ENCODE measurements at regions not wholly inside any gene's neighbourhood (a gene's known extent, or its start where the extent isn't known, plus 50 kb on each side); places are given as distances from the start of the nearest gene placed in this dataset.

DNA sequence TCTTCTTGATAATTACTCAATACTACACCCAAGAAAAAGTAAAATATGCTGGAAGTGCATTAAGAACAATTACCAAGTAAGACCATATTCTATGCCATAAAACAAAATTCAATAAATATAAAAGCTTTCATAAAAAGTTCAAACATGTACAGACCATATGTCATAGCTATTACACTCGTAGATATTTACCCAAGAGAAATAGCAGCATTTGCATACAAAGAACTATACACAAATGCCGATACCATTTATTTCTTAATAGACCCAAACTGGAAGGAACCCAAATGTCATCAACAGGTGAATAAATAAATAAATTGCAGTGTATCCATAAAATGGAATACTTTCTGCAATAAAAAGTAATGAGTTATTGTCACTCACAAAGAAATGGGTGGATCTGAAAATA is 78.3 kb upstream of the SLC16A7 start:
- no peaks in the 10 kb centered on the region for H3K9me3 ChIP-seq
- 71 to 80% methylated on average over 2 of the region's 2 CpGs for WGBS, 2 donors
- no peak for TF ChIP-seq POLR2A (IDR thresholded peaks at IDR 0.05)
- TF ChIP-seq, protein P1, sequence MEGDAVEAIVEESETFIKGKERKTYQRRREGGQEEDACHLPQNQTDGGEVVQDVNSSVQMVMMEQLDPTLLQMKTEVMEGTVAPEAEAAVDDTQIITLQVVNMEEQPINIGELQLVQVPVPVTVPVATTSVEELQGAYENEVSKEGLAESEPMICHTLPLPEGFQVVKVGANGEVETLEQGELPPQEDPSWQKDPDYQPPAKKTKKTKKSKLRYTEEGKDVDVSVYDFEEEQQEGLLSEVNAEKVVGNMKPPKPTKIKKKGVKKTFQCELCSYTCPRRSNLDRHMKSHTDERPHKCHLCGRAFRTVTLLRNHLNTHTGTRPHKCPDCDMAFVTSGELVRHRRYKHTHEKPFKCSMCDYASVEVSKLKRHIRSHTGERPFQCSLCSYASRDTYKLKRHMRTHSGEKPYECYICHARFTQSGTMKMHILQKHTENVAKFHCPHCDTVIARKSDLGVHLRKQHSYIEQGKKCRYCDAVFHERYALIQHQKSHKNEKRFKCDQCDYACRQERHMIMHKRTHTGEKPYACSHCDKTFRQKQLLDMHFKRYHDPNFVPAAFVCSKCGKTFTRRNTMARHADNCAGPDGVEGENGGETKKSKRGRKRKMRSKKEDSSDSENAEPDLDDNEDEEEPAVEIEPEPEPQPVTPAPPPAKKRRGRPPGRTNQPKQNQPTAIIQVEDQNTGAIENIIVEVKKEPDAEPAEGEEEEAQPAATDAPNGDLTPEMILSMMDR (IDR thresholded peaks at IDR 0.05) = no peak
- ATAC-seq (no peak), DNase-seq (no peak)
- no peak overlapping the region for H3K4me3 ChIP-seq
- no peak overlapping the region for H3K27ac ChIP-seq
- no peaks in the 10 kb centered on the region for H3K27me3 ChIP-seq
- no peaks in the 10 kb centered on the region for H3K36me3 ChIP-seq (replicated peaks in 1 of 2; ENCODE audit: insufficient read depth in 1 of 2, low read depth in 2 of 2)
- H3K4me1 ChIP-seq = no peaks in the 10 kb centered on the region
- intact Hi-C loops (cut with DNase I) = no loop called here

DNA sequence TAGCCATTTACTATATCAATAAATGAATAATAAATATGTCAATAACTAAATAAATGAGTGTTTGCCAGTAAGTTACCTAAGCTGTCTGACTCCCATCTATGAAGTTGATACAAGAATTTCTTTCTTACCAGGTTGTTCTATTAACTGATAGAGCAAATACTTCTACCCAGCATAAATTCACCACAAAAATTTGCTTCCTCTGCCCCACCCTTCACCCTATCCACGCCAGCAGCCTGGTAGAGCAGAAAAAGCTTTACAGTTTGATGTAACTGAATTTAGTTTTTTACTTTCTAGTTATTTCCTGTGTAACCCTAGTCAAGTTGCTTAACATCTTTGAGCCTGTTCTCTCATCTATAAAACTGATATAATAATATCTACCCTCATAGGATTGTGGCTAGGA is 94.9 kb upstream of the SLC16A7 start:
- ATAC-seq (peak; percentile 60), DNase-seq (peak in 2 of 4 donors; percentile 4 to 15)

DNA sequence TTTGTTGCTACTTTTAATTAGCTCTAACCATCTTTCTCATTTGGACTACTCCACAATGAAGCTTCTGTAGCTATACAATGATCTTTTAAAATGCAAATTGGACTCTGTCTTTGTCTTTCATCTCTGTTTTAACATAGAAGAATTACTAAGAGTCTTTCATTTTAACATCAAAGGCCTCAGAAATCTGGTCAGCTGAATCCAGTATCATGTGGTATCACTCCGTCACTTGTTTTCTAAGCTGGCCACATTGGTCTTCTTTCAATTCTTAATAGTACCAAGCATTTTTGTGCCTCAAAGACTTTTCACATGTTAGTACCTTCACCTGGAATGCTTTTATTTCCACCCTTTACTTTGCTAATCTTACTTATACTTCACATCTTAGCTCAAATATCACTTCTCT is 95.5 kb upstream of the SLC16A7 start:
- H3K27me3 ChIP-seq = no peaks in the 10 kb centered on the region
- no peaks in the 10 kb centered on the region for H3K9me3 ChIP-seq
- peak overlapping the region in 2 of 4 donors; percentile 29 to 36 for H3K27ac ChIP-seq
- WGBS, 2 donors = 81 to 97% methylated on average over 1 of the region's 1 CpG
- H3K4me1 ChIP-seq = peaks cover 5% of the 10 kb centered on the region
- ATAC-seq (no peak), DNase-seq (no peak)
- TF ChIP-seq, protein P1 (IDR thresholded peaks at IDR 0.05) = no peak
- intact Hi-C loops (cut with DNase I) = no loop called here
- no peak overlapping the region for H3K4me3 ChIP-seq
- H3K36me3 ChIP-seq (replicated peaks in 1 of 2; ENCODE audit: insufficient read depth in 1 of 2, low read depth in 2 of 2) = no peaks in the 10 kb centered on the region

More for the DNA sequence above, 94.9 kb upstream of the SLC16A7 start:
- no peak for TF ChIP-seq POLR2A (IDR thresholded peaks at IDR 0.05)
- TF ChIP-seq, protein P1 (IDR thresholded peaks at IDR 0.05) = no peak
- Histone ChIP-seq H3K9me3 (no peaks in the 10 kb centered on the region), H3K4me3 (no peak overlapping the region), H3K27me3 (no peaks in the 10 kb centered on the region), H3K27ac (peak overlapping the region in 2 of 4 donors; percentile 36 to 52), H3K4me1 (peaks cover 5% of the 10 kb centered on the region), H3K36me3 (replicated peaks in 1 of 2; ENCODE audit: insufficient read depth in 1 of 2, low read depth in 2 of 2) (no peaks in the 10 kb centered on the region)
- intact Hi-C loops (cut with DNase I) = no loop called here
- WGBS, 2 donors = 44 to 59% methylated on average over 1 of the region's 1 CpG

DNA sequence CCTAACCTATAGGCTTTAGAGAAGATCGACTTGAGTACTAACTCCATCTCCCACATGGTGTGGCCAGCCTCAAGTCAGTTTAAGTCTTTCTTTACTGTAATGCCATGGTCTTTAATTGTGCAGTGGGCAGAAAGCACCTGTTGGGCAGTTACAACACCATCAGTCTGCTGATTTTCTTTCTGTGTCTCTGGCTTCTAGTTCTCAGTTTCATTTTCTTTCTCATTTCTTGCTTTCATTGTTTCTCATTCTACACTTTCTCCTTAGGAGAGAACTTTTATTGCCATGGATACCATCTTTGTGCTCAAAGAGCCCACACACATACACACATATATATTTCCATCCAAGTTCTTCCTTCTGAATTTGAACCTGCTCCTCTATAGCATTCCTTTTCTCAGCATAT is 96.1 kb upstream of the SLC16A7 start:
- H3K27me3 ChIP-seq = no peaks in the 10 kb centered on the region
- no peak for DNase-seq
- WGBS, 2 donors = 74 to 85% methylated on average over 1 of the region's 1 CpG
- no peak for ATAC-seq
- H3K27ac ChIP-seq = no peak overlapping the region
- H3K36me3 ChIP-seq (replicated peaks in 1 of 2; ENCODE audit: insufficient read depth in 1 of 2, low read depth in 2 of 2) = no peaks in the 10 kb centered on the region
- peaks cover 5% of the 10 kb centered on the region for H3K4me1 ChIP-seq
- TF ChIP-seq, protein P1 (IDR thresholded peaks at IDR 0.05) = no peak
- no peak for TF ChIP-seq POLR2A (IDR thresholded peaks at IDR 0.05)
- no peaks in the 10 kb centered on the region for H3K9me3 ChIP-seq
- H3K4me3 ChIP-seq = no peak overlapping the region
- intact Hi-C loops (cut with DNase I) = no loop called here

- DNase-seq (no peak), ATAC-seq (no peak)
- no peaks in the 10 kb centered on the region for H3K4me1 ChIP-seq
- no peak for TF ChIP-seq POLR2A (IDR thresholded peaks at IDR 0.05)
- TF ChIP-seq, protein P1 (IDR thresholded peaks at IDR 0.05) = no peak
- no peak overlapping the region for H3K27ac ChIP-seq
- intact Hi-C loops (cut with DNase I) = no loop called here
- no peaks in the 10 kb centered on the region for H3K27me3 ChIP-seq
- H3K9me3 ChIP-seq = no peaks in the 10 kb centered on the region
- H3K36me3 ChIP-seq (replicated peaks in 1 of 2; ENCODE audit: insufficient read depth in 1 of 2, low read depth in 2 of 2) = no peaks in the 10 kb centered on the region
- H3K4me3 ChIP-seq = no peak overlapping the region
Measured at GRCh38 chr12:59494617-59495016, 101.2 kb upstream of the SLC16A7 start.
